DOHH2 (cell line): ENCODE measurements at regions not wholly inside any gene's neighbourhood (a gene's known extent, or its start where the extent isn't known, plus 50 kb on each side); places are given as distances from the start of the nearest gene placed in this dataset.

Source experiments
- EZH2phosphoT487 ChIP-seq: fragments of 200-600 bp; sonication (generic); IDR thresholded peaks from 2 replicates; pipeline ENCODE4 v1.6.1; 2017; ENCODE audit warnings: borderline replicate concordance, mild to moderate bottlenecking, antibody characterized with exemption, low read length, moderate library complexity, mixed read lengths
- TF ChIP-seq, protein P1 (sequence below): fragments of 200-600 bp; sonication (generic); IDR thresholded peaks from one replicate; pipeline ENCODE4 v1.5.1; 2014; ENCODE audit warnings: antibody characterized with exemption, mild to moderate bottlenecking, low read depth, low read length; ENCODE audit not compliant: poor library complexity, severe bottlenecking

- TF ChIP-seq, protein P1, sequence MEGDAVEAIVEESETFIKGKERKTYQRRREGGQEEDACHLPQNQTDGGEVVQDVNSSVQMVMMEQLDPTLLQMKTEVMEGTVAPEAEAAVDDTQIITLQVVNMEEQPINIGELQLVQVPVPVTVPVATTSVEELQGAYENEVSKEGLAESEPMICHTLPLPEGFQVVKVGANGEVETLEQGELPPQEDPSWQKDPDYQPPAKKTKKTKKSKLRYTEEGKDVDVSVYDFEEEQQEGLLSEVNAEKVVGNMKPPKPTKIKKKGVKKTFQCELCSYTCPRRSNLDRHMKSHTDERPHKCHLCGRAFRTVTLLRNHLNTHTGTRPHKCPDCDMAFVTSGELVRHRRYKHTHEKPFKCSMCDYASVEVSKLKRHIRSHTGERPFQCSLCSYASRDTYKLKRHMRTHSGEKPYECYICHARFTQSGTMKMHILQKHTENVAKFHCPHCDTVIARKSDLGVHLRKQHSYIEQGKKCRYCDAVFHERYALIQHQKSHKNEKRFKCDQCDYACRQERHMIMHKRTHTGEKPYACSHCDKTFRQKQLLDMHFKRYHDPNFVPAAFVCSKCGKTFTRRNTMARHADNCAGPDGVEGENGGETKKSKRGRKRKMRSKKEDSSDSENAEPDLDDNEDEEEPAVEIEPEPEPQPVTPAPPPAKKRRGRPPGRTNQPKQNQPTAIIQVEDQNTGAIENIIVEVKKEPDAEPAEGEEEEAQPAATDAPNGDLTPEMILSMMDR, result no peak
- no peak for TF ChIP-seq EZH2phosphoT487
These were observed 102.3 kb upstream of the CCN2 start for GRCh38 chr6:132053511-132053910.
